Large intestine (tissue), 3 donors: ENCODE measurements at regions not wholly inside any gene's neighbourhood (a gene's known extent, or its start where the extent isn't known, plus 50 kb on each side); places are given as distances from the start of the nearest gene placed in this dataset.

Experiments used
- DNase-seq, 2 donors: peaks; one replicate each; pipeline versions ENCODE4 v3.0.0 to v3.0.0-alpha.2; 2013
- H3K27ac ChIP-seq: one replicate; pipeline ENCODE4 v1.5.1; 2013; ENCODE audit warnings: low read length
- H3K27me3 ChIP-seq: 2 replicates; pipeline ENCODE4 v1.6.1; 2013; ENCODE audit warnings: low read length; ENCODE audit not compliant: control insufficient read depth, insufficient read depth
- H3K36me3 ChIP-seq: 2 replicates; pipeline ENCODE4 v1.6.1; 2013; ENCODE audit warnings: low read length; ENCODE audit not compliant: control insufficient read depth, insufficient read depth
- H3K4me1 ChIP-seq: one replicate; pipeline ENCODE4 v1.6.1; 2013; ENCODE audit warnings: low read length; ENCODE audit not compliant: control insufficient read depth, insufficient read depth
- H3K4me3 ChIP-seq: one replicate; pipeline ENCODE4 v1.5.1; 2013; ENCODE audit warnings: low read length
- H3K9me3 ChIP-seq: one replicate; pipeline ENCODE4 v1.6.1; 2013; ENCODE audit warnings: mild to moderate bottlenecking, low read depth, low read length, moderate library complexity; ENCODE audit not compliant: control insufficient read depth
- WGBS: methylation state at CpG from one replicate; pipeline ENCODE4 v1.1.5; 2013; ENCODE audit warnings: low lambda C conversion rate; ENCODE audit not compliant: insufficient coverage; 5-methylcytosine and 5-hydroxymethylcytosine counted together

- Histone ChIP-seq H3K36me3 (no peaks in the 10 kb centered on the region), H3K4me1 (no peaks in the 10 kb centered on the region), H3K27me3 (no peaks in the 10 kb centered on the region), H3K9me3 (no peaks in the 10 kb centered on the region), H3K4me3 (no peak overlapping the region), H3K27ac (no peak overlapping the region)
- no peak for DNase-seq
- WGBS, result no CpG with 5 or more reads among the region's 4 CpGs
These were observed 96.4 kb upstream of the NTRK2 start for GRCh38 chr9:84573083-84573482.

GRCh38 chr9:84575705-84576104 lies 93.8 kb upstream of the NTRK2 start:
- H3K36me3 ChIP-seq, result no peaks in the 10 kb centered on the region
- H3K4me1 ChIP-seq, result no peaks in the 10 kb centered on the region
- H3K9me3 ChIP-seq, result no peaks in the 10 kb centered on the region
- DNase-seq, result no peak
- H3K4me3 ChIP-seq, result no peak overlapping the region
- H3K27ac ChIP-seq, result no peak overlapping the region
- WGBS, result 86% methylated on average over 1 of the region's 4 CpGs
- H3K27me3 ChIP-seq, result no peaks in the 10 kb centered on the region

- H3K9me3 ChIP-seq, result no peaks in the 10 kb centered on the region
- no peak overlapping the region for H3K4me3 ChIP-seq
- no CpG with 5 or more reads among the region's 2 CpGs for WGBS
- DNase-seq, result no peak
- no peaks in the 10 kb centered on the region for H3K36me3 ChIP-seq
- no peaks in the 10 kb centered on the region for H3K4me1 ChIP-seq
- H3K27ac ChIP-seq, result no peak overlapping the region
- no peaks in the 10 kb centered on the region for H3K27me3 ChIP-seq
These were observed 85.7 kb upstream of the NTRK2 start for GRCh38 chr9:84583866-84584265.

- H3K4me1 ChIP-seq, result no peaks in the 10 kb centered on the region
- no peak for DNase-seq
- no CpG with 5 or more reads among the region's 3 CpGs for WGBS
- H3K27me3 ChIP-seq, result no peaks in the 10 kb centered on the region
- H3K36me3 ChIP-seq, result no peaks in the 10 kb centered on the region
- no peak overlapping the region for H3K27ac ChIP-seq
- no peak overlapping the region for H3K4me3 ChIP-seq
- H3K9me3 ChIP-seq, result no peaks in the 10 kb centered on the region
These were observed 82.9 kb upstream of the NTRK2 start for GRCh38 chr9:84586662-84587061.

GRCh38 chr9:84587153-84587552 lies 82.4 kb upstream of the NTRK2 start:
- DNase-seq, result no peak

GRCh38 chr9:84589542-84589941 lies 80.0 kb upstream of the NTRK2 start:
- Histone ChIP-seq H3K4me3 (no peak overlapping the region), H3K27me3 (no peaks in the 10 kb centered on the region), H3K9me3 (no peaks in the 10 kb centered on the region), H3K27ac (no peak overlapping the region), H3K36me3 (no peaks in the 10 kb centered on the region), H3K4me1 (no peaks in the 10 kb centered on the region)
- no CpG with 5 or more reads among the region's 1 CpG for WGBS
- DNase-seq, result no peak

More at GRCh38 chr9:84587153-84587552, 82.4 kb upstream of the NTRK2 start:
- WGBS, result 20% methylated on average over 1 of the region's 3 CpGs
- no peaks in the 10 kb centered on the region for H3K9me3 ChIP-seq
- H3K36me3 ChIP-seq, result no peaks in the 10 kb centered on the region
- H3K4me3 ChIP-seq, result no peak overlapping the region
- H3K4me1 ChIP-seq, result no peaks in the 10 kb centered on the region
- no peak overlapping the region for H3K27ac ChIP-seq
- no peaks in the 10 kb centered on the region for H3K27me3 ChIP-seq

GRCh38 chr9:84590706-84591105 lies 78.8 kb upstream of the NTRK2 start:
- Histone ChIP-seq H3K4me3 (no peak overlapping the region), H3K4me1 (no peaks in the 10 kb centered on the region), H3K27ac (no peak overlapping the region), H3K9me3 (no peaks in the 10 kb centered on the region), H3K27me3 (no peaks in the 10 kb centered on the region), H3K36me3 (no peaks in the 10 kb centered on the region)
- no peak for DNase-seq
- WGBS, result no CpG with 5 or more reads among the region's 4 CpGs

GRCh38 chr9:84592918-84593317 lies 76.6 kb upstream of the NTRK2 start:
- no peak for DNase-seq
- no peak overlapping the region for H3K27ac ChIP-seq
- WGBS, result no CpG with 5 or more reads among the region's 4 CpGs
- H3K4me1 ChIP-seq, result no peaks in the 10 kb centered on the region
- no peaks in the 10 kb centered on the region for H3K36me3 ChIP-seq
- no peaks in the 10 kb centered on the region for H3K27me3 ChIP-seq
- H3K4me3 ChIP-seq, result no peak overlapping the region
- H3K9me3 ChIP-seq, result no peaks in the 10 kb centered on the region

- WGBS, result 100% methylated on average over 1 of the region's 4 CpGs
- no peak overlapping the region for H3K4me3 ChIP-seq
- H3K4me1 ChIP-seq, result no peaks in the 10 kb centered on the region
- no peaks in the 10 kb centered on the region for H3K27me3 ChIP-seq
- no peaks in the 10 kb centered on the region for H3K36me3 ChIP-seq
- H3K9me3 ChIP-seq, result no peaks in the 10 kb centered on the region
- H3K27ac ChIP-seq, result no peak overlapping the region
- DNase-seq, result no peak
These were observed 76.2 kb upstream of the NTRK2 start for GRCh38 chr9:84593352-84593751.

GRCh38 chr9:84597131-84597530 lies 72.4 kb upstream of the NTRK2 start:
- Histone ChIP-seq H3K36me3 (no peaks in the 10 kb centered on the region), H3K4me1 (no peaks in the 10 kb centered on the region), H3K27me3 (no peaks in the 10 kb centered on the region), H3K27ac (no peak overlapping the region), H3K9me3 (no peaks in the 10 kb centered on the region), H3K4me3 (no peak overlapping the region)
- DNase-seq, result no peak
- 57% methylated on average over 1 of the region's 2 CpGs for WGBS

- no peaks in the 10 kb centered on the region for H3K27me3 ChIP-seq
- H3K27ac ChIP-seq, result no peak overlapping the region
- H3K36me3 ChIP-seq, result no peaks in the 10 kb centered on the region
- no peaks in the 10 kb centered on the region for H3K9me3 ChIP-seq
- no peak overlapping the region for H3K4me3 ChIP-seq
- WGBS, result no CpG with 5 or more reads among the region's 6 CpGs
- no peak for DNase-seq
- no peaks in the 10 kb centered on the region for H3K4me1 ChIP-seq
These were observed 70.5 kb upstream of the NTRK2 start for GRCh38 chr9:84598921-84599636.
